ENCODE measurements at regions not wholly inside any gene's neighbourhood (a gene's known extent, or its start where the extent isn't known, plus 50 kb on each side); places are given as distances from the start of the nearest gene placed in this dataset.

GRCh38 chr2:215611609-215612386 lies 175.9 kb upstream of the FN1 start (continued):
- TF ChIP-seq SKIL (IDR thresholded peaks at IDR 0.05; ENCODE audit: low read depth, poor library complexity, severe bottlenecking) (peak; percentile 91), TBL1XR1 (IDR thresholded peaks at IDR 0.05; ENCODE audit: low read depth, low read length) (peak; percentile 33; the same call in 1 of the 2 replicates), EED (IDR thresholded peaks at IDR 0.05; ENCODE audit: low read depth) (0 out of 2 replicates have a peak, but pooled peaks have one; percentile 14), EP300 (IDR thresholded peaks at IDR 0.05; ENCODE audit: borderline replicate concordance in 1 of 2, control insufficient read depth in 1 of 2, low read depth in 2 of 2, low read length in 2 of 2) (0 out of 4 replicates have a peak, but pooled peaks of 1 of the 2 experiments have one; percentile 9), MTA2 (IDR thresholded peaks at IDR 0.05; ENCODE audit: low read depth) (0 out of 2 replicates have a peak, but pooled peaks have one; percentile 17)

GRCh38 chr2:215609089-215610032 lies 173.5 kb upstream of the FN1 start:
- H3K27ac ChIP-seq (ENCODE audit: control insufficient read depth, insufficient read depth): no peak overlapping the region
- in situ Hi-C loops (cut with MboI) (no loop called here), intact Hi-C loops (cut with micrococcal nuclease; ENCODE audit: unreplicated experiment) (loop anchor here (5.0 kb wide), 1 partner anchor 203 kb away; no protein-coding TSS in a partner anchor)
- ChIA-PET RAD21 (ENCODE audit: unreplicated experiment) (interaction anchor here (1.1 kb wide), 1 partner anchor 10 kb away, joined by 3 read pairs; no protein-coding TSS in a partner anchor), SMC1A (ENCODE audit: uncharacterized antibody, unreplicated experiment) (interaction anchor here (0.6 to 1.6 kb wide), 3 partner anchors 8 to 312 kb away, joined by 3 to 4 read pairs (median 4); no protein-coding TSS in a partner anchor), POLR2A (interaction anchor here (0.7 kb wide), 1 partner anchor 175 kb away, joined by 4 read pairs; no protein-coding TSS in a partner anchor), CTCF (interaction anchor here (1.1 kb wide), 2 partner anchors 67 to 610 kb away, joined by 3 read pairs; no protein-coding TSS in a partner anchor)
- H2AFZ ChIP-seq (ENCODE audit: control insufficient read depth, low read depth, low read length): no peak overlapping the region
- peaks cover 9% of the 10 kb centered on the region; the same call in 1 of the 2 replicates for H3K4me1 ChIP-seq (ENCODE audit: control insufficient read depth, insufficient read depth, low read length)
- H3K79me2 ChIP-seq (ENCODE audit: control insufficient read depth, insufficient read depth, low read length): no peaks in the 10 kb centered on the region
- ATAC-seq (no peak), FAIRE-seq (peak; percentile 65), DNase-seq (ENCODE audit: low read depth, low spot score) (no peak)
- no peaks in the 10 kb centered on the region for H3K36me3 ChIP-seq (ENCODE audit: control insufficient read depth in 2 of 2, insufficient read depth in 2 of 2, low read length in 1 of 2)
- no peak overlapping the region for H3K9ac ChIP-seq (ENCODE audit: control insufficient read depth, insufficient read depth, low read length)
- no peaks in the 10 kb centered on the region for H4K20me1 ChIP-seq (ENCODE audit: control insufficient read depth, insufficient read depth)
- no peaks in the 10 kb centered on the region for H3K27me3 ChIP-seq (replicated peaks in 1 of 2; ENCODE audit: control insufficient read depth in 2 of 2, insufficient read depth in 2 of 2, low read length in 1 of 2)
- no peak overlapping the region for H3K4me2 ChIP-seq (ENCODE audit: control insufficient read depth, insufficient read depth)
- no peak overlapping the region for H3K4me3 ChIP-seq
- no peaks in the 10 kb centered on the region for H3K9me3 ChIP-seq (replicated peaks; ENCODE audit: control insufficient read depth, insufficient read depth, low read length)
- BruUV-seq (replicated peaks): no TSS peak
- 48% methylated on average over 8 of the region's 8 CpGs for WGBS (ENCODE audit: insufficient coverage, insufficient replicate concordance, low lambda C conversion rate, missing lambda C conversion rate)
- TF ChIP-seq TCF3 (IDR thresholded peaks at IDR 0.05; ENCODE audit: borderline replicate concordance, insufficient read depth, low read depth, low read length) (no peak), CTCF (IDR thresholded peaks at IDR 0.05 in 2 of 3, conservative IDR thresholded peaks at IDR 0.05 in 1 of 3; ENCODE audit: control insufficient read depth in 2 of 3, extremely low read depth in 1 of 3, insufficient read depth in 1 of 3, low read depth in 3 of 3, low read length in 3 of 3) (no peak), MTA2 (IDR thresholded peaks at IDR 0.05; ENCODE audit: low read depth) (no peak), RFX5 (IDR thresholded peaks at IDR 0.05; ENCODE audit: low read depth, low read length) (no peak), ZNF207 (IDR thresholded peaks at IDR 0.05; ENCODE audit: borderline replicate concordance) (no peak), IKZF1 (conservative IDR thresholded peaks at IDR 0.05) (no peak), RBBP5 (conservative IDR thresholded peaks at IDR 0.05) (no peak), POU2F2 (IDR thresholded peaks at IDR 0.05; ENCODE audit: borderline replicate concordance, low read depth, low read length) (no peak), WRNIP1 (IDR thresholded peaks at IDR 0.05; ENCODE audit: borderline replicate concordance, low read depth, low read length) (no peak)
